ENCODE measurements at regions not wholly inside any gene's neighbourhood (a gene's known extent, or its start where the extent isn't known, plus 50 kb on each side); places are given as distances from the start of the nearest gene placed in this dataset.

DNA sequence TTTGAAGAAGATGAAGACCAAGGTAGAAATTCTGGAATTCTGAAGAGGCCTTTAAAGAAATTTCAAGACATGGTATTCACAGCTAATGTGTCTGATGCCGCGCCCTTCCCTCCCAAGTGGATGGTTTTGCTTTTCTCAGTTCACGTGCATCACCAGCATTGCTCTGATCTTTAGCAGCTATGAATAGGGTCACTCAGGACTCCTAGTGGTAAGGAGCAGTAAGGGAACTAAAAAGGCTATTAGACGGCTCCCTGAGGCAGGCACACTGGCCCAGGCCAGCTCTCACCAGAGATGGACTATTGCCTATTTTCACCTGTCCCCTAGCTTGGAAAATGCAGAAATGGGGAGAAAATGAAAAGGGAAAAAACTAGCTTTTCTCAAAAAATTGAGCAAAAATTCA, 447.5 kb upstream of the RASGEF1B start:
- H3K27me3 ChIP-seq (ENCODE audit: control insufficient read depth in 2 of 2, insufficient read depth in 2 of 2, low read length in 2 of 2) = no peaks in the 10 kb centered on the region
- no peaks in the 10 kb centered on the region for H3K9me3 ChIP-seq (replicated peaks in 1 of 2; ENCODE audit: control insufficient read depth in 1 of 2, insufficient read depth in 1 of 2, low read length in 2 of 2)
- no peak overlapping the region for H3K4me3 ChIP-seq (replicated peaks in 1 of 3; ENCODE audit: low read depth in 2 of 3, low read length in 3 of 3)
- no peaks in the 10 kb centered on the region for H3K79me2 ChIP-seq (ENCODE audit: insufficient read depth, low read length)
- H3K9ac ChIP-seq (ENCODE audit: insufficient read depth, low read length, poor library complexity, severe bottlenecking) = no peak overlapping the region
- WGBS (ENCODE audit: insufficient coverage) = 80% methylated on average over 1 of the region's 4 CpGs
- intact Hi-C loops (cut with micrococcal nuclease) = no loop called here
- H4K20me1 ChIP-seq (ENCODE audit: insufficient read depth, low read length) = no peaks in the 10 kb centered on the region
- Mint-ChIP-seq H3K36me3 (no peaks in the 10 kb centered on the region), H3K4me1 (no peaks in the 10 kb centered on the region), H3K9me3 (no peaks in the 10 kb centered on the region), H3K4me3 (no peak overlapping the region), H3K27me3 (ENCODE audit: low read depth in 3 of 3) (peaks cover 0 to 1% (median 0%) of the 10 kb centered on the region in 3 donors), H3K27ac (peak overlapping the region in 1 of 7 donors; percentile 17)
- no peaks in the 10 kb centered on the region for H3K36me3 ChIP-seq (replicated peaks in 1 of 2; ENCODE audit: control insufficient read depth in 1 of 2, insufficient read depth in 2 of 2, low read length in 2 of 2)
- no peak overlapping the region for H2AFZ ChIP-seq (ENCODE audit: insufficient read depth, low read depth, low read length, poor library complexity, severe bottlenecking)
- DNase-seq = no peak
- no peak overlapping the region for H3K4me2 ChIP-seq (replicated peaks; ENCODE audit: extremely low read depth, low read length, poor library complexity, severe bottlenecking)
- TF ChIP-seq, protein P1, sequence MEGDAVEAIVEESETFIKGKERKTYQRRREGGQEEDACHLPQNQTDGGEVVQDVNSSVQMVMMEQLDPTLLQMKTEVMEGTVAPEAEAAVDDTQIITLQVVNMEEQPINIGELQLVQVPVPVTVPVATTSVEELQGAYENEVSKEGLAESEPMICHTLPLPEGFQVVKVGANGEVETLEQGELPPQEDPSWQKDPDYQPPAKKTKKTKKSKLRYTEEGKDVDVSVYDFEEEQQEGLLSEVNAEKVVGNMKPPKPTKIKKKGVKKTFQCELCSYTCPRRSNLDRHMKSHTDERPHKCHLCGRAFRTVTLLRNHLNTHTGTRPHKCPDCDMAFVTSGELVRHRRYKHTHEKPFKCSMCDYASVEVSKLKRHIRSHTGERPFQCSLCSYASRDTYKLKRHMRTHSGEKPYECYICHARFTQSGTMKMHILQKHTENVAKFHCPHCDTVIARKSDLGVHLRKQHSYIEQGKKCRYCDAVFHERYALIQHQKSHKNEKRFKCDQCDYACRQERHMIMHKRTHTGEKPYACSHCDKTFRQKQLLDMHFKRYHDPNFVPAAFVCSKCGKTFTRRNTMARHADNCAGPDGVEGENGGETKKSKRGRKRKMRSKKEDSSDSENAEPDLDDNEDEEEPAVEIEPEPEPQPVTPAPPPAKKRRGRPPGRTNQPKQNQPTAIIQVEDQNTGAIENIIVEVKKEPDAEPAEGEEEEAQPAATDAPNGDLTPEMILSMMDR (IDR thresholded peaks at IDR 0.05) = peak; percentile 17
- no peaks in the 10 kb centered on the region for H3K4me1 ChIP-seq (ENCODE audit: control insufficient read depth in 1 of 2, insufficient read depth in 2 of 2, low read length in 2 of 2)
- no peak overlapping the region for H3K27ac ChIP-seq (ENCODE audit: low read depth in 1 of 2, low read length in 2 of 2)

DNA sequence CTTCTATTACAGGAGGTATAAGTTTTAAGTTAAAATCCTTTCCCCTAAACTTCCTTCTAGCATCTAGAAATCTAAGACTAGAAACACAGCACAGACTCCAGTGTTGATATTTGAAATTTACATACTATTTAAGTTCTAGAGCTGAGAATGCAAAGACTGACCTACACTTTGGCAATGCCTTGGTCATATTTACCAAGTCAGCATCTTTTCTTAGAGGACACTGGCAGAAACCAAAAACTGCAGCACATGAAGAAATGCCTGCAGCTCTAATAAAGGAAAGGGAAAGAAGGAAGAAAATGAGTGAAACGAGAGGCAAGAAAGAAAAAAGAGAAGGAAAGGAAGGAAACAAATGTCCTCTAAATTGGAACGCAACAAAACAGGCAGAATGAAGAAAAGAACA, 443.7 kb upstream of the RASGEF1B start:
- TF ChIP-seq, protein P1 (IDR thresholded peaks at IDR 0.05) = no peak
- Mint-ChIP-seq H3K36me3 (no peaks in the 10 kb centered on the region), H3K9me3 (no peaks in the 10 kb centered on the region), H3K27ac (no peak overlapping the region), H3K27me3 (ENCODE audit: low read depth in 3 of 3) (peaks cover 0 to 4% (median 3%) of the 10 kb centered on the region in 3 donors), H3K4me1 (peaks cover 3% of the 10 kb centered on the region), H3K4me3 (no peak overlapping the region)
- no peak overlapping the region for H3K4me3 ChIP-seq (replicated peaks in 1 of 3; ENCODE audit: low read depth in 2 of 3, low read length in 3 of 3)
- H3K27me3 ChIP-seq (ENCODE audit: control insufficient read depth in 2 of 2, insufficient read depth in 2 of 2, low read length in 2 of 2) = no peaks in the 10 kb centered on the region
- intact Hi-C loops (cut with micrococcal nuclease) = no loop called here
- no CpG with 5 or more reads among the region's 2 CpGs for WGBS (ENCODE audit: insufficient coverage)
- H3K27ac ChIP-seq (ENCODE audit: low read depth in 1 of 2, low read length in 2 of 2) = no peak overlapping the region
- H3K9ac ChIP-seq (ENCODE audit: insufficient read depth, low read length, poor library complexity, severe bottlenecking) = no peak overlapping the region
- no peaks in the 10 kb centered on the region for H3K9me3 ChIP-seq (replicated peaks in 1 of 2; ENCODE audit: control insufficient read depth in 1 of 2, insufficient read depth in 1 of 2, low read length in 2 of 2)
- H3K79me2 ChIP-seq (ENCODE audit: insufficient read depth, low read length) = no peaks in the 10 kb centered on the region
- no peak overlapping the region for H2AFZ ChIP-seq (ENCODE audit: insufficient read depth, low read depth, low read length, poor library complexity, severe bottlenecking)
- H3K4me1 ChIP-seq (ENCODE audit: control insufficient read depth in 1 of 2, insufficient read depth in 2 of 2, low read length in 2 of 2) = no peaks in the 10 kb centered on the region
- no peak overlapping the region for H3K4me2 ChIP-seq (replicated peaks; ENCODE audit: extremely low read depth, low read length, poor library complexity, severe bottlenecking)
- H3K36me3 ChIP-seq (replicated peaks in 1 of 2; ENCODE audit: control insufficient read depth in 1 of 2, insufficient read depth in 2 of 2, low read length in 2 of 2) = no peaks in the 10 kb centered on the region
- DNase-seq = no peak
- no peaks in the 10 kb centered on the region for H4K20me1 ChIP-seq (ENCODE audit: insufficient read depth, low read length)

Measured in CD14-positive monocyte (primary cell).